BJ (cell line): ENCODE measurements at regions not wholly inside any gene's neighbourhood (a gene's known extent, or its start where the extent isn't known, plus 50 kb on each side); places are given as distances from the start of the nearest gene placed in this dataset.

Experiments
- CTCF ChIA-PET: fragments of 350-600 bp; formaldehyde crosslinking; extraction: SDS; loops from one replicate; lab custom pipeline; 2021; ENCODE audit warnings: antibody characterized with exemption, inconsistent platforms; lab: Yijun Ruan, JAX
- POLR2A ChIA-PET: fragments of 300-600 bp; sonication (Branson Sonifier 250); formaldehyde crosslinking; extraction: SDS; loops from one replicate; lab custom pipeline; 2021; ENCODE audit warnings: antibody characterized with exemption; lab: Charles Lee
- DNase-seq: peaks from one replicate; pipeline ENCODE4 v3.0.0-alpha.2; 2011; ENCODE audit warnings: low read depth
- H3K27me3 ChIP-seq: 2 replicates; pipeline ENCODE4 v1.6.0; 2011; ENCODE audit warnings: low read length; ENCODE audit not compliant: control insufficient read depth, insufficient read depth
- H3K36me3 ChIP-seq: 2 replicates; pipeline ENCODE4 v1.5.1; 2011; ENCODE audit warnings: low read length; ENCODE audit not compliant: control insufficient read depth, insufficient read depth
- H3K4me3 ChIP-seq: 2 replicates; pipeline ENCODE4 v1.5.1; 2011; ENCODE audit warnings: low read depth, mild to moderate bottlenecking, control low read depth, low read length
- CTCF ChIP-seq: IDR thresholded peaks from 2 replicates; pipeline ENCODE4 v1.5.1; 2011; ENCODE audit warnings: low read depth, mild to moderate bottlenecking, control low read depth, inconsistent platforms, low read length, moderate library complexity; ENCODE audit not compliant: insufficient read depth

GRCh38 chr1:193355178-193355577, 168.8 kb upstream of the B3GALT2 start:
- POLR2A ChIA-PET, result no interaction called here

GRCh38 chr1:193348769-193349535, 162.5 kb upstream of the B3GALT2 start:
- no peak overlapping the region for H3K4me3 ChIP-seq
- CTCF ChIA-PET, result interaction anchor here (0.8 to 1.4 kb wide), 4 partner anchors 9 to 19 kb away, joined by 3 to 4 read pairs (median 3); no protein-coding TSS in a partner anchor
- no peaks in the 10 kb centered on the region for H3K36me3 ChIP-seq
- H3K27me3 ChIP-seq, result no peaks in the 10 kb centered on the region
- DNase-seq, result no peak
- TF ChIP-seq CTCF, result no peak
- POLR2A ChIA-PET, result interaction anchor here (0.6 to 0.8 kb wide), 2 partner anchors 13 to 84 kb away, joined by 3 read pairs; no protein-coding TSS in a partner anchor

More at GRCh38 chr1:193355178-193355577, 168.8 kb upstream of the B3GALT2 start:
- no peak for DNase-seq
- no peak for TF ChIP-seq CTCF
- Histone ChIP-seq H3K27me3 (no peaks in the 10 kb centered on the region), H3K4me3 (no peak overlapping the region), H3K36me3 (no peaks in the 10 kb centered on the region)
- CTCF ChIA-PET, result no interaction called here

- no peak overlapping the region for H3K4me3 ChIP-seq
- CTCF ChIA-PET, result interaction anchor here (0.6 to 1.4 kb wide), 7 partner anchors 9 to 695 kb away, joined by 3 to 4 read pairs (median 3); no protein-coding TSS in a partner anchor
- POLR2A ChIA-PET, result interaction anchor here (0.6 to 0.8 kb wide), 2 partner anchors 12 to 83 kb away, joined by 3 read pairs; no protein-coding TSS in a partner anchor
- no peaks in the 10 kb centered on the region for H3K27me3 ChIP-seq
- H3K36me3 ChIP-seq, result no peaks in the 10 kb centered on the region
- no peak for TF ChIP-seq CTCF
- no peak for DNase-seq
Observed at GRCh38 chr1:193348091-193348768, 161.8 kb upstream of the B3GALT2 start.

- ChIA-PET POLR2A (no interaction called here), CTCF (no interaction called here)
- Histone ChIP-seq H3K4me3 (no peak overlapping the region), H3K27me3 (no peaks in the 10 kb centered on the region), H3K36me3 (no peaks in the 10 kb centered on the region)
- no peak for TF ChIP-seq CTCF
- no peak for DNase-seq
Observed at GRCh38 chr1:193346085-193346484, 159.7 kb upstream of the B3GALT2 start.

GRCh38 chr1:193342811-193343210, 156.4 kb upstream of the B3GALT2 start:
- DNase-seq, result no peak
- POLR2A ChIA-PET, result no interaction called here
- Histone ChIP-seq H3K4me3 (no peak overlapping the region), H3K36me3 (no peaks in the 10 kb centered on the region), H3K27me3 (no peaks in the 10 kb centered on the region)
- TF ChIP-seq CTCF, result no peak
- CTCF ChIA-PET, result interaction anchor here (1.4 kb wide), 1 partner anchor 161 kb away, joined by 5 read pairs; no protein-coding TSS in a partner anchor
